MM.1S (cell line): ENCODE measurements at regions not wholly inside any gene's neighbourhood (a gene's known extent, or its start where the extent isn't known, plus 50 kb on each side); places are given as distances from the start of the nearest gene placed in this dataset.

Experiments
- DNase-seq: peaks from one replicate; pipeline ENCODE4 v3.0.0-alpha.2; 2015
- H2AFZ ChIP-seq: fragments of 300-600 bp; sonication (generic); 2 replicates; pipeline ENCODE4 v1.6.0; 2016; ENCODE audit warnings: antibody characterized with exemption, low read length
- H3F3A ChIP-seq: fragments of 300-600 bp; sonication (generic); 2 replicates; pipeline ENCODE4 v1.6.1; 2016; ENCODE audit warnings: mild to moderate bottlenecking, antibody characterized with exemption, low read length, moderate library complexity, mixed read lengths; ENCODE audit not compliant: insufficient read depth
- H3K27ac ChIP-seq: fragments of 300-600 bp; sonication (generic); 2 replicates; pipeline ENCODE4 v1.5.1; 2016; ENCODE audit warnings: mild to moderate bottlenecking, low read length
- H3K27me3 ChIP-seq: fragments of 300-600 bp; sonication (generic); replicated peaks from 2 replicates; pipeline ENCODE4 v1.6.0; 2016; ENCODE audit warnings: low read length; ENCODE audit not compliant: insufficient read depth
- H3K36me3 ChIP-seq: fragments of 300-600 bp; sonication (generic); replicated peaks from 2 replicates; pipeline ENCODE4 v1.6.1; 2016; ENCODE audit warnings: mild to moderate bottlenecking, low read length, mixed read lengths; ENCODE audit not compliant: insufficient read depth
- H3K4me1 ChIP-seq: fragments of 300-600 bp; sonication (generic); 2 replicates; pipeline ENCODE4 v1.6.1; 2016; ENCODE audit warnings: low read length, mixed read lengths
- H3K4me2 ChIP-seq: fragments of 300-600 bp; sonication (generic); 2 replicates; pipeline ENCODE4 v1.6.0; 2016; ENCODE audit warnings: low read depth, low read length
- H3K4me3 ChIP-seq: fragments of 300-600 bp; sonication (generic); 2 replicates; pipeline ENCODE4 v1.5.1; 2016; ENCODE audit warnings: low read length, mixed read lengths
- H3K79me2 ChIP-seq: fragments of 300-600 bp; sonication (generic); 2 replicates; pipeline ENCODE4 v1.6.1; 2016; ENCODE audit warnings: mixed run types, low read length, mixed read lengths
- H3K9ac ChIP-seq: fragments of 300-600 bp; sonication (generic); 2 replicates; pipeline ENCODE4 v1.6.1; 2016; ENCODE audit warnings: low read length, mixed read lengths
- H3K9me2 ChIP-seq: fragments of 300-600 bp; sonication (generic); replicated peaks from 2 replicates; pipeline ENCODE4 v1.6.1; 2016; ENCODE audit warnings: mild to moderate bottlenecking, low read length, mixed read lengths; ENCODE audit not compliant: insufficient read depth
- H3K9me3 ChIP-seq: fragments of 300-600 bp; sonication (generic); replicated peaks from 2 replicates; pipeline ENCODE4 v1.6.1; 2016; ENCODE audit warnings: mild to moderate bottlenecking, low read length, mixed read lengths; ENCODE audit not compliant: insufficient read depth
- H4K20me1 ChIP-seq: fragments of 300-600 bp; sonication (generic); 2 replicates; pipeline ENCODE4 v1.6.1; 2016; ENCODE audit warnings: mild to moderate bottlenecking, low read length, moderate library complexity, mixed read lengths; ENCODE audit not compliant: insufficient read depth
- EZH2 ChIP-seq: fragments of 300-600 bp; sonication (generic); optimal IDR thresholded peaks from 2 replicates; pipeline ENCODE3; 2017; ENCODE audit warnings: low read depth, mild to moderate bottlenecking, antibody characterized with exemption, low read length, mixed read lengths
- EZH2phosphoT487 ChIP-seq: fragments of 300-600 bp; sonication (generic); IDR thresholded peaks from 2 replicates; pipeline ENCODE4 v1.6.1; 2018; ENCODE audit warnings: antibody characterized with exemption, low read length
- TF ChIP-seq, protein P1 (sequence below): fragments of 300-600 bp; sonication (generic); IDR thresholded peaks from 2 replicates; pipeline ENCODE4 v1.5.1; 2016; ENCODE audit warnings: antibody characterized with exemption, low read length, mixed read lengths

DNA sequence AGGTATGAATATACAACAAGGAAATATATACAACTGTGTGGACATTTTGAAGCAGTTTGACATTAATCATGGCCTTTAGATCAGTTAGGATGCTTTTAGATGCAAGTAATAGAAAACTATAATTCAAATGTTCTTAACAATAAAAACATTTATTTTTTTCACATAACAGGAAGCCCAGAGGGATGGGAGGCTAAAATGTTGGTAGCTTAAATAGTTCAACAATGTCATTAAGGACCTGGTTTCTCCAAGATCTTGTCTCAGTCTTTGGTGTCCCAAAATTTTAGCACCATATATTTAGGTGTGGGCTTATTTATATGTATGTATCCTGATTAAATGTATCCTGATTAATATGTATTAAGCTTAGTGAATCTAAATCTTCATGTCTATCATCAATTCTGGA is 292.4 kb downstream of the NUAK1 start:
- H3K4me2 ChIP-seq, result no peak overlapping the region
- DNase-seq, result no peak
- no peaks in the 10 kb centered on the region for H3K9me2 ChIP-seq
- no peaks in the 10 kb centered on the region for H3F3A ChIP-seq
- H3K9me3 ChIP-seq, result no peaks in the 10 kb centered on the region
- no peaks in the 10 kb centered on the region for H3K36me3 ChIP-seq
- no peaks in the 10 kb centered on the region for H3K79me2 ChIP-seq
- no peaks in the 10 kb centered on the region for H3K4me1 ChIP-seq
- no peak for TF ChIP-seq EZH2
- TF ChIP-seq, protein P1, sequence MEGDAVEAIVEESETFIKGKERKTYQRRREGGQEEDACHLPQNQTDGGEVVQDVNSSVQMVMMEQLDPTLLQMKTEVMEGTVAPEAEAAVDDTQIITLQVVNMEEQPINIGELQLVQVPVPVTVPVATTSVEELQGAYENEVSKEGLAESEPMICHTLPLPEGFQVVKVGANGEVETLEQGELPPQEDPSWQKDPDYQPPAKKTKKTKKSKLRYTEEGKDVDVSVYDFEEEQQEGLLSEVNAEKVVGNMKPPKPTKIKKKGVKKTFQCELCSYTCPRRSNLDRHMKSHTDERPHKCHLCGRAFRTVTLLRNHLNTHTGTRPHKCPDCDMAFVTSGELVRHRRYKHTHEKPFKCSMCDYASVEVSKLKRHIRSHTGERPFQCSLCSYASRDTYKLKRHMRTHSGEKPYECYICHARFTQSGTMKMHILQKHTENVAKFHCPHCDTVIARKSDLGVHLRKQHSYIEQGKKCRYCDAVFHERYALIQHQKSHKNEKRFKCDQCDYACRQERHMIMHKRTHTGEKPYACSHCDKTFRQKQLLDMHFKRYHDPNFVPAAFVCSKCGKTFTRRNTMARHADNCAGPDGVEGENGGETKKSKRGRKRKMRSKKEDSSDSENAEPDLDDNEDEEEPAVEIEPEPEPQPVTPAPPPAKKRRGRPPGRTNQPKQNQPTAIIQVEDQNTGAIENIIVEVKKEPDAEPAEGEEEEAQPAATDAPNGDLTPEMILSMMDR, result no peak
- TF ChIP-seq EZH2phosphoT487, result no peak
- no peaks in the 10 kb centered on the region for H4K20me1 ChIP-seq
- H3K27me3 ChIP-seq, result no peaks in the 10 kb centered on the region
- H3K27ac ChIP-seq, result no peak overlapping the region
- H2AFZ ChIP-seq, result no peak overlapping the region
- no peak overlapping the region for H3K4me3 ChIP-seq
- no peak overlapping the region for H3K9ac ChIP-seq

DNA sequence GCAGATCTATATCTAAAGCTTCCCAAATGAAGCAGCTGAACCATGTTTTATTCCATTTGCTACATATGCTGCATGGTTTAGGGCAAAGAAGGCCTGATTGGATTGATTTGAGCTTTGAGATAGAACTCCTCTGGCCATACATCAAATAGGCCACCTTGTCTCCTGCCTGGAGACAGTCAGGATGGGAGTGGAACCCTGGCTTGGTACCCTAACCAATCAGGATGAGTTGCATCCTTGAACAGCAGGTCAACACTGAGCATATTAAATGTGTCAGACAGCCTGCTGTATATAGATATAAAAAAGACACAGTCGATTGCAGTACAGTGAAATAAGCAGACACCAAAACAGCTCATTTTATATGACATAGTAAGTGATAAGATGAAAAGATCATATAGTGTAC is 291.7 kb downstream of the NUAK1 start:
- Histone ChIP-seq H3K9me2 (no peaks in the 10 kb centered on the region), H3K36me3 (no peaks in the 10 kb centered on the region), H4K20me1 (no peaks in the 10 kb centered on the region), H3K79me2 (no peaks in the 10 kb centered on the region), H2AFZ (no peak overlapping the region), H3K9ac (no peak overlapping the region), H3K27me3 (no peaks in the 10 kb centered on the region), H3F3A (no peaks in the 10 kb centered on the region), H3K4me2 (no peak overlapping the region), H3K9me3 (no peaks in the 10 kb centered on the region), H3K4me3 (no peak overlapping the region), H3K4me1 (no peaks in the 10 kb centered on the region), H3K27ac (no peak overlapping the region)
- no peak for TF ChIP-seq EZH2
- TF ChIP-seq, protein P1, result no peak
- no peak for TF ChIP-seq EZH2phosphoT487
- no peak for DNase-seq

DNA sequence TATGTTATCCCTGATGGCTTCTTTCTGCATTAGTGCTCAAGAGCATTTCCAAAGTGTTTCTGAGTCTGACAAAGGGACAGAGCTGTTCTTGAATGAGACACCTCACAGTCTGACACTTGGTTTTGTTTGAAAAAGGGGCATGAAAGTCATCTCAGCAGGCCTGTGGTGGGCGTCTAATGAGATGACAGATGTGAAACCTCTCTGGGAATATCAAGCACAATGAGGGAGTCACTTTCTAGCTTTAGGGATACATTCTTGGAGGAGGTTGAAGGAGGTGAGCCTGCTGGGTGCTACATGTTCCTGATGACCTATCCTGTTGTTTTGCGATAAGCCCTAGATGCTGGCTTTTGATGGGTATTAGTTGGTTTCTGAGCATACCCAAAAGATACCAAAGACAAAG is 290.5 kb downstream of the NUAK1 start:
- Histone ChIP-seq H3K36me3 (no peaks in the 10 kb centered on the region), H3K27ac (no peak overlapping the region), H2AFZ (no peak overlapping the region), H3K9me3 (no peaks in the 10 kb centered on the region), H3K27me3 (no peaks in the 10 kb centered on the region), H3K79me2 (no peaks in the 10 kb centered on the region), H3K9me2 (no peaks in the 10 kb centered on the region), H3K4me3 (no peak overlapping the region), H3K4me1 (peaks cover 7% of the 10 kb centered on the region), H3F3A (no peaks in the 10 kb centered on the region), H4K20me1 (no peaks in the 10 kb centered on the region), H3K9ac (no peak overlapping the region), H3K4me2 (no peak overlapping the region)
- TF ChIP-seq, protein P1, result no peak
- TF ChIP-seq EZH2, result no peak
- TF ChIP-seq EZH2phosphoT487, result no peak
- DNase-seq, result no peak
